Panc1 (cell line): ENCODE measurements at regions not wholly inside any gene's neighbourhood (a gene's known extent, or its start where the extent isn't known, plus 50 kb on each side); places are given as distances from the start of the nearest gene placed in this dataset.

Experiments
- ATAC-seq: fragments of 200-7000 bp; cut with Tn5 transposase; 2 replicates; pipeline ENCODE4 v1.9.1; 2020; ENCODE audit warnings: mild to moderate bottlenecking, moderate library complexity
- BruUV-seq: library from RNA; stranded (reverse); fragments of 400-500 nt; replicated peaks from 2 replicates; lab custom pipeline; 2021; lab: Mats Ljungman, UMichigan
- CTCF ChIA-PET: fragments of 300-600 bp; sonication (Branson Sonifier 250); formaldehyde crosslinking; loops from one replicate; lab custom pipeline; 2022; ENCODE audit warnings: antibody characterized with exemption; lab: Charles Lee
- POLR2A ChIA-PET: fragments of 300-600 bp; sonication (Branson Sonifier 250); formaldehyde crosslinking; loops from one replicate; lab custom pipeline; 2022; ENCODE audit warnings: antibody characterized with exemption; lab: Charles Lee
- DNase-seq: peaks from one replicate; pipeline ENCODE4 v3.0.0-alpha.2; 2010; ENCODE audit warnings: low read depth, low spot score
- H3K27ac ChIP-seq: 2 replicates; pipeline ENCODE4 v1.5.1; 2011; ENCODE audit warnings: mild to moderate bottlenecking, low read length, inconsistent platforms
- H3K27me3 ChIP-seq: fragments of 200-500 bp; sonication (Bioruptor generic); 2 replicates; pipeline ENCODE4 v1.6.0; 2014; ENCODE audit warnings: low read length, inconsistent platforms; ENCODE audit not compliant: control insufficient read depth, insufficient read depth
- H3K36me3 ChIP-seq: fragments of 200-500 bp; sonication (Bioruptor generic); 2 replicates; pipeline ENCODE4 v1.5.1; 2014; ENCODE audit warnings: inconsistent platforms, mild to moderate bottlenecking, low read length, moderate library complexity; ENCODE audit not compliant: control insufficient read depth, insufficient read depth
- H3K4me1 ChIP-seq: 2 replicates; pipeline ENCODE4 v1.5.1; 2011; ENCODE audit warnings: inconsistent platforms, mild to moderate bottlenecking, low read length, moderate library complexity; ENCODE audit not compliant: control insufficient read depth, insufficient read depth
- H3K4me3 ChIP-seq, 2 experiments: 2 replicates each; pipeline ENCODE4 v1.5.1; 2011 to 2012; ENCODE audit warnings: low read depth in 2 of 2, low read length in 2 of 2, mild to moderate bottlenecking in 2 of 2, inconsistent platforms in 1 of 2, moderate library complexity in 1 of 2
- H3K9me3 ChIP-seq: fragments of 200-500 bp; sonication (Bioruptor generic); 2 replicates; pipeline ENCODE4 v1.5.1; 2014; ENCODE audit warnings: low read depth, mild to moderate bottlenecking, inconsistent platforms, low read length, moderate library complexity; ENCODE audit not compliant: control insufficient read depth, insufficient read depth
- CTCF ChIP-seq: fragments of 450-650 bp; IDR thresholded peaks from 2 replicates; pipeline ENCODE4 v1.5.1; 2017; ENCODE audit warnings: mild to moderate bottlenecking
- POLR2AphosphoS5 ChIP-seq: IDR thresholded peaks from 2 replicates; pipeline ENCODE4 v1.6.1; 2012; ENCODE audit warnings: mild to moderate bottlenecking, low read depth, low read length, moderate library complexity
- REST ChIP-seq, 2 experiments: IDR thresholded peaks; 2 replicates each; pipeline ENCODE4 v1.6.1; 2011 to 2012; ENCODE audit warnings: low read depth in 2 of 2, control low read depth in 1 of 2, low read length in 1 of 2, mild to moderate bottlenecking in 1 of 2, moderate library complexity in 1 of 2; ENCODE audit not compliant: insufficient read depth in 1 of 2
- SIN3A ChIP-seq: IDR thresholded peaks from 2 replicates; pipeline ENCODE4 v1.6.1; 2012; ENCODE audit warnings: low read depth, mild to moderate bottlenecking, low read length, moderate library complexity, borderline replicate concordance; ENCODE audit not compliant: insufficient read depth
- TCF7L2 ChIP-seq: IDR thresholded peaks from 2 replicates; pipeline ENCODE4 v1.6.1; 2011; ENCODE audit warnings: mild to moderate bottlenecking, low read depth, low read length, inconsistent platforms
- in situ Hi-C: cut with HindIII; loops from 2 replicates; pipeline ENCODE4 v1.10.0; 2016; ENCODE audit warnings: low sequenced_read_pairs, low pct_unique_long_range_greater_than_20kb
- intact Hi-C: fragments of 100-400 bp; cut with micrococcal nuclease; formaldehyde crosslinking; loops from one replicate; pipeline ENCODE4 v1.10.0; 2022; ENCODE audit not compliant: unreplicated experiment

GRCh38 chr1:238312969-238313368 lies 422.2 kb upstream of the ZP4 start:
- H3K4me1 ChIP-seq, result no peaks in the 10 kb centered on the region
- POLR2A ChIA-PET, result no interaction called here
- in situ Hi-C loops (no loop called here), intact Hi-C loops (no loop called here)
- BruUV-seq, result no TSS peak
- CTCF ChIA-PET, result no interaction called here
- DNase-seq (no peak), ATAC-seq (no peak)
- H3K4me3 ChIP-seq, result no peak overlapping the region
- no peaks in the 10 kb centered on the region for H3K27me3 ChIP-seq
- H3K27ac ChIP-seq, result no peak overlapping the region
- H3K36me3 ChIP-seq, result no peaks in the 10 kb centered on the region
- TF ChIP-seq POLR2AphosphoS5 (no peak), TCF7L2 (no peak), REST (IDR thresholded peaks at IDR 0.05; ENCODE audit: insufficient read depth in 1 of 2, low read depth in 2 of 2, low read length in 1 of 2) (no peak), SIN3A (no peak), CTCF (no peak)
- H3K9me3 ChIP-seq, result no peaks in the 10 kb centered on the region

- POLR2A ChIA-PET, result no interaction called here
- H3K27me3 ChIP-seq, result no peaks in the 10 kb centered on the region
- no TSS peak for BruUV-seq
- in situ Hi-C loops, result no loop called here
- no peak overlapping the region for H3K4me3 ChIP-seq
- H3K4me1 ChIP-seq, result no peaks in the 10 kb centered on the region
- no peak for TF ChIP-seq POLR2AphosphoS5
- no peaks in the 10 kb centered on the region for H3K9me3 ChIP-seq
- intact Hi-C loops, result no loop called here
- CTCF ChIA-PET, result no interaction called here
- ATAC-seq (no peak), DNase-seq (no peak)
- no peaks in the 10 kb centered on the region for H3K36me3 ChIP-seq
- no peak overlapping the region for H3K27ac ChIP-seq
Measured at GRCh38 chr1:238306411-238306810, 415.7 kb upstream of the ZP4 start.

- no peaks in the 10 kb centered on the region for H3K36me3 ChIP-seq
- DNase-seq (no peak), ATAC-seq (no peak)
- H3K27me3 ChIP-seq, result no peaks in the 10 kb centered on the region
- no peak overlapping the region for H3K27ac ChIP-seq
- in situ Hi-C loops, result no loop called here
- POLR2A ChIA-PET, result no interaction called here
- no peaks in the 10 kb centered on the region for H3K9me3 ChIP-seq
- BruUV-seq, result no TSS peak
- H3K4me1 ChIP-seq, result no peaks in the 10 kb centered on the region
- CTCF ChIA-PET, result no interaction called here
- no peak overlapping the region for H3K4me3 ChIP-seq
- TF ChIP-seq POLR2AphosphoS5, result no peak
- no peak for TF ChIP-seq REST (IDR thresholded peaks at IDR 0.05; ENCODE audit: insufficient read depth in 1 of 2, low read depth in 2 of 2, low read length in 1 of 2)
- TF ChIP-seq TCF7L2, result no peak
- TF ChIP-seq SIN3A, result no peak
- TF ChIP-seq CTCF, result no peak
- intact Hi-C loops, result no loop called here
Measured at GRCh38 chr1:238302646-238303045, 411.9 kb upstream of the ZP4 start.
